Bronchial epithelial cell (primary cell): ENCODE measurements at regions not wholly inside any gene's neighbourhood (a gene's known extent, or its start where the extent isn't known, plus 50 kb on each side); places are given as distances from the start of the nearest gene placed in this dataset.

ENCODE experiments used
- DNase-seq: peaks from one replicate; pipeline ENCODE4 v3.0.0-alpha.2; 2010; ENCODE audit warnings: low read depth
- FAIRE-seq: peaks from 2 replicates; lab custom pipeline; 2011; peaks lifted over from hg19 to GRCh38; lab: Jason Lieb, UNC
- H3K27me3 ChIP-seq: 2 replicates; pipeline ENCODE4 v1.5.1; 2011; ENCODE audit warnings: low read length; ENCODE audit not compliant: control insufficient read depth, insufficient read depth
- H3K36me3 ChIP-seq: 2 replicates; pipeline ENCODE4 v1.5.1; 2011; ENCODE audit warnings: low read length; ENCODE audit not compliant: control insufficient read depth, insufficient read depth
- H3K4me3 ChIP-seq: 2 replicates; pipeline ENCODE4 v1.5.1; 2011; ENCODE audit warnings: mild to moderate bottlenecking, low read depth, low read length, control low read depth
- CTCF ChIP-seq: IDR thresholded peaks from 2 replicates; pipeline ENCODE4 v1.5.1; 2011; ENCODE audit warnings: mild to moderate bottlenecking, moderate library complexity, low read length, control low read depth, inconsistent platforms; ENCODE audit not compliant: insufficient read depth, severe bottlenecking

- TF ChIP-seq CTCF = no peak
- Histone ChIP-seq H3K27me3 (no peaks in the 10 kb centered on the region), H3K36me3 (no peaks in the 10 kb centered on the region), H3K4me3 (no peak overlapping the region)
- DNase-seq = peak; percentile 62
- FAIRE-seq = no peak
These were observed 172.7 kb downstream of the GNAI1 start for GRCh38 chr7:80307227-80307856.

- peak; percentile 36 for DNase-seq
- TF ChIP-seq CTCF = no peak
- H3K36me3 ChIP-seq = no peaks in the 10 kb centered on the region
- FAIRE-seq = no peak
- no peak overlapping the region for H3K4me3 ChIP-seq
- H3K27me3 ChIP-seq = no peaks in the 10 kb centered on the region
These were observed 168.7 kb downstream of the GNAI1 start for GRCh38 chr7:80303315-80303714.

- Histone ChIP-seq H3K27me3 (no peaks in the 10 kb centered on the region), H3K4me3 (no peak overlapping the region), H3K36me3 (no peaks in the 10 kb centered on the region)
- no peak for FAIRE-seq
- DNase-seq = no peak
- no peak for TF ChIP-seq CTCF
These were observed 168.0 kb downstream of the GNAI1 start for GRCh38 chr7:80302636-80303035.

DNA sequence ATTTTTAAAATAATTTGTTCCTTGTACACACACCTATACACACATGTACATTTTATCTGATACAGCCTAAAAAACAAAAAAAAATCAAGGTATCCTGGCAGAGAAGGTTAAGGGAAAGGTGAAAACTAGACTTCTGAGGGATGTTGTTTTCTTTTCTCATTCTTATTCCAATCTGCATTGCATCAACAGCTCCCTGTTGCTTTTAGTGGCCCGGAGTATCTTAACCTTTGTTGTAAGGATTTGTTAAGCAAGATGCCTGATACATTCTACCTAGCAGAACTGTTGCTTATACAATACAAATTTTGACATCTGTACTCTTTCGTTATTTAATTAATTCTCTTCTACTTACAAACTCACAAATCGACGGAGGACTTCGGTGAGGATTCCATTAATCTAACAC is 167.4 kb downstream of the GNAI1 start:
- TF ChIP-seq CTCF = no peak
- no peak for FAIRE-seq
- H3K36me3 ChIP-seq = no peaks in the 10 kb centered on the region

GRCh38 chr7:80298201-80298600 is 163.6 kb downstream of the GNAI1 start:
- H3K4me3 ChIP-seq = no peak overlapping the region
- DNase-seq (peak; percentile 84), FAIRE-seq (no peak)

More for the DNA sequence above, 167.4 kb downstream of the GNAI1 start:
- H3K27me3 ChIP-seq = no peaks in the 10 kb centered on the region
- no peak for DNase-seq
- no peak overlapping the region for H3K4me3 ChIP-seq

More at GRCh38 chr7:80298201-80298600, 163.6 kb downstream of the GNAI1 start:
- Histone ChIP-seq H3K36me3 (no peaks in the 10 kb centered on the region), H3K27me3 (no peaks in the 10 kb centered on the region)
- TF ChIP-seq CTCF = no peak
